ENCODE measurements at regions not wholly inside any gene's neighbourhood (a gene's known extent, or its start where the extent isn't known, plus 50 kb on each side); places are given as distances from the start of the nearest gene placed in this dataset.
A peak's percentile ranks its signal among the peaks of the same experiment; 100 is the strongest.

- Histone ChIP-seq H3K27ac (ENCODE audit: low read depth in 1 of 2, low read length in 1 of 2) (no peak overlapping the region), H3K36me3 (ENCODE audit: control insufficient read depth in 2 of 2, insufficient read depth in 2 of 2, low read length in 1 of 2) (no peaks in the 10 kb centered on the region), H3K9me3 (ENCODE audit: control insufficient read depth in 2 of 2, insufficient read depth in 1 of 2, low read length in 1 of 2) (no peaks in the 10 kb centered on the region), H3K27me3 (ENCODE audit: control insufficient read depth in 2 of 2, insufficient read depth in 1 of 2, low read length in 1 of 2) (no peaks in the 10 kb centered on the region), H3K4me1 (ENCODE audit: control insufficient read depth in 2 of 2, insufficient read depth in 2 of 2, low read length in 2 of 2) (peaks cover 9 to 12% of the 10 kb centered on the region in 2 donors), H3K4me3 (ENCODE audit: low read length in 2 of 2) (no peak overlapping the region)
- no peak for DNase-seq (ENCODE audit: low read depth in 6 of 9, low spot score in 9 of 9)
- WGBS = 98% methylated on average over 10 of the region's 10 CpGs
Observed at GRCh38 chr2:8317418-8317817, 364.4 kb upstream of the ID2 start.

- H3K27ac ChIP-seq (ENCODE audit: low read depth in 1 of 2, low read length in 1 of 2) = no peak overlapping the region
- no peak for DNase-seq (ENCODE audit: low read depth in 6 of 9, low spot score in 9 of 9)
- 64% methylated on average over 2 of the region's 2 CpGs for WGBS
- H3K9me3 ChIP-seq (ENCODE audit: control insufficient read depth in 2 of 2, insufficient read depth in 1 of 2, low read length in 1 of 2) = no peaks in the 10 kb centered on the region
- no peak overlapping the region for H3K4me3 ChIP-seq (ENCODE audit: low read length in 2 of 2)
- no peaks in the 10 kb centered on the region for H3K27me3 ChIP-seq (ENCODE audit: control insufficient read depth in 2 of 2, insufficient read depth in 1 of 2, low read length in 1 of 2)
- H3K36me3 ChIP-seq (ENCODE audit: control insufficient read depth in 2 of 2, insufficient read depth in 2 of 2, low read length in 1 of 2) = no peaks in the 10 kb centered on the region
- peaks cover 3 to 7% of the 10 kb centered on the region in 2 donors for H3K4me1 ChIP-seq (ENCODE audit: control insufficient read depth in 2 of 2, insufficient read depth in 2 of 2, low read length in 2 of 2)
Observed at GRCh38 chr2:8319219-8319618, 362.6 kb upstream of the ID2 start.

DNA sequence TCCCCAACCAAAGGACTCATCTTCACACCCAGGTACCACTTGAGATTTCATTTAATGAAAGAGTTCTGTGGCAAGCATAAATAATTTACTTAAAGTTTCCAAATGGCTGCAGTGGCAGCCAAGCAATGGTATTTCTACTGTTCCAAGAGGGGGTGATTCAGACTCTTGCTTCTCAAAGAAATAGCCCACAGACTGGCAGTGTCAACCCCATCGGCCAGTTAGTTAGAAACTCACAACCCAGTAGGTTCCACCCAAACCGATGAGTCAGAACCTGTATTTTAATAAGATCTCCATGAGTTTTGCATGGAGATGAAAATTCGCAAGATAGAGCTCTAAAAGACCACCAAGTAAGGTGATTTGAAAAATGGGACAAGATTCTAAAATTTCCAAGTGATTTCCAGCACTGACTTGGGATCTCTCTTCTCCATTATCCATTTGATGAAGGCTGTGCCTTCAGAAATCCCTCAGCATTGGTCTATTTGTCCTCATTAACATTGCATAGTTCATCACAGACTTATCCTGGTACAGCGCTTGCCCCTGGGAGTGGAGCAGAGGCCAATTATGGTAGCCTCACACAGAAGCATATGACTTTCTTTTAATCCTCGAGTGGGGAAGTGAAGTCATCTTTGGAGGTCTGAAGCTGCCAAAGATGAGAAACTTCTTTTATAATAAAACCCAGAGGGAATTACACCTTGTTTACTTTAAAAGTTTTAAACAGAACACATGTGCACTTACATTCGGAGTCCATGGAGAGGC, 361.4 kb upstream of the ID2 start:
- Histone ChIP-seq H3K9me3 (ENCODE audit: control insufficient read depth in 2 of 2, insufficient read depth in 1 of 2, low read length in 1 of 2) (no peaks in the 10 kb centered on the region), H3K36me3 (ENCODE audit: control insufficient read depth in 2 of 2, insufficient read depth in 2 of 2, low read length in 1 of 2) (no peaks in the 10 kb centered on the region), H3K4me3 (ENCODE audit: low read length in 2 of 2) (no peak overlapping the region), H3K27me3 (ENCODE audit: control insufficient read depth in 2 of 2, insufficient read depth in 1 of 2, low read length in 1 of 2) (no peaks in the 10 kb centered on the region), H3K27ac (ENCODE audit: low read depth in 1 of 2, low read length in 1 of 2) (no peak overlapping the region), H3K4me1 (ENCODE audit: control insufficient read depth in 2 of 2, insufficient read depth in 2 of 2, low read length in 2 of 2) (peaks cover 10 to 19% of the 10 kb centered on the region in 2 donors)
- DNase-seq (ENCODE audit: low read depth in 6 of 9, low spot score in 9 of 9) = no peak
- WGBS = 97% methylated on average over 6 of the region's 6 CpGs

- Histone ChIP-seq H3K4me1 (ENCODE audit: control insufficient read depth in 2 of 2, insufficient read depth in 2 of 2, low read length in 2 of 2) (peaks cover 10 to 39% of the 10 kb centered on the region in 2 donors), H3K27me3 (ENCODE audit: control insufficient read depth in 2 of 2, insufficient read depth in 1 of 2, low read length in 1 of 2) (no peaks in the 10 kb centered on the region)
Observed at GRCh38 chr2:8322634-8323033, 359.2 kb upstream of the ID2 start.

DNA sequence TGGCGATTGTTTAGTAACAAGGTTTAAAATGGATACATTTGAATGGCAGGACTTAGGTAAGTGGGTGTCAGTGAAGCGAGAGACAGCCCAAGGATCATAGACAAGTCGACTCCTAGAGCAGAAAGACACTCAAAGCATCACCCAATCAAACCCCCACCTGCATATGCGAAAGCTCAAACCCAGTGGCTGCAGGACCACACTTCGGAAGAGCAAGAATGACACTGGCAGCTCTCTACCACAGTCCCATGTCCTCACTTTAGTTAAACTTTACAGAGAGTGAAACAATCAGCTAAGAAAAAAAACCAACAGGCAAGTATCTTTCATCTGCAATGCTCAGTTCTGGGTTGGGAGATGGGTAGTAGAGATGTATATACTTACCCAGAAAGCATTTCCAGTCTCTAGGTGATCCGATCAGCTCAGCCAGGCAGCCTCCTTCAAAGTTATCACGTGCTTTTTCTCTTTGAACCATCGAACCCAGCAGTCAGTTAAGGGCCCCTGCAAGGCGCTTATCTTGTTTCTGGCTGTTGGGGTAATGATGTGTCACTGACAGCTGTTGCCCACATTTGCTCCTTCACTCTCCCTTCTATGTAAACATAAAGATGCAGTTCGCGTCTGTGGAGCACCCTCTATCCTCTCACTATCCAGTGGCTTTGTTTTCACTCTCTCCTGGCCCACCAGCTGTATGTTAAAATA, 357.5 kb upstream of the ID2 start:
- H3K4me1 ChIP-seq (ENCODE audit: control insufficient read depth in 2 of 2, insufficient read depth in 2 of 2, low read length in 2 of 2) = peaks cover 10 to 55% of the 10 kb centered on the region in 2 donors
- H3K4me3 ChIP-seq (ENCODE audit: low read length in 2 of 2) = peak overlapping the region in 1 of 2 donors; percentile 0
- no peaks in the 10 kb centered on the region for H3K27me3 ChIP-seq (ENCODE audit: control insufficient read depth in 2 of 2, insufficient read depth in 1 of 2, low read length in 1 of 2)
- H3K36me3 ChIP-seq (ENCODE audit: control insufficient read depth in 2 of 2, insufficient read depth in 2 of 2, low read length in 1 of 2) = no peaks in the 10 kb centered on the region
- peak overlapping the region; percentile 3 to 89 for H3K27ac ChIP-seq (ENCODE audit: low read depth in 1 of 2, low read length in 1 of 2)
- DNase-seq (ENCODE audit: low read depth in 6 of 9, low spot score in 9 of 9) = peak; percentile 55 to 94 (median 83)
- 36% methylated on average over 11 of the region's 11 CpGs for WGBS
- peaks cover 0 to 6% of the 10 kb centered on the region in 2 donors for H3K9me3 ChIP-seq (ENCODE audit: control insufficient read depth in 2 of 2, insufficient read depth in 1 of 2, low read length in 1 of 2)

More at GRCh38 chr2:8322634-8323033, 359.2 kb upstream of the ID2 start:
- Histone ChIP-seq H3K27ac (ENCODE audit: low read depth in 1 of 2, low read length in 1 of 2) (no peak overlapping the region), H3K36me3 (ENCODE audit: control insufficient read depth in 2 of 2, insufficient read depth in 2 of 2, low read length in 1 of 2) (no peaks in the 10 kb centered on the region), H3K4me3 (ENCODE audit: low read length in 2 of 2) (no peak overlapping the region), H3K9me3 (ENCODE audit: control insufficient read depth in 2 of 2, insufficient read depth in 1 of 2, low read length in 1 of 2) (no peaks in the 10 kb centered on the region)
- WGBS = 97% methylated on average over 4 of the region's 4 CpGs
- DNase-seq (ENCODE audit: low read depth in 6 of 9, low spot score in 9 of 9) = no peak

- Histone ChIP-seq H3K4me3 (ENCODE audit: low read length in 2 of 2) (peak overlapping the region in 1 of 2 donors; percentile 0), H3K27ac (ENCODE audit: low read depth in 1 of 2, low read length in 1 of 2) (peak overlapping the region in 1 of 2 donors; percentile 89), H3K27me3 (ENCODE audit: control insufficient read depth in 2 of 2, insufficient read depth in 1 of 2, low read length in 1 of 2) (no peaks in the 10 kb centered on the region), H3K9me3 (ENCODE audit: control insufficient read depth in 2 of 2, insufficient read depth in 1 of 2, low read length in 1 of 2) (peaks cover 0 to 6% of the 10 kb centered on the region in 2 donors), H3K36me3 (ENCODE audit: control insufficient read depth in 2 of 2, insufficient read depth in 2 of 2, low read length in 1 of 2) (no peaks in the 10 kb centered on the region), H3K4me1 (ENCODE audit: control insufficient read depth in 2 of 2, insufficient read depth in 2 of 2, low read length in 2 of 2) (peaks cover 10 to 59% of the 10 kb centered on the region in 2 donors)
- DNase-seq (ENCODE audit: low read depth in 6 of 9, low spot score in 9 of 9) = peak in 1 of 9 donors; percentile 57
- WGBS = 90% methylated on average over 5 of the region's 5 CpGs
Observed at GRCh38 chr2:8324901-8325300, 357.0 kb upstream of the ID2 start.

DNA sequence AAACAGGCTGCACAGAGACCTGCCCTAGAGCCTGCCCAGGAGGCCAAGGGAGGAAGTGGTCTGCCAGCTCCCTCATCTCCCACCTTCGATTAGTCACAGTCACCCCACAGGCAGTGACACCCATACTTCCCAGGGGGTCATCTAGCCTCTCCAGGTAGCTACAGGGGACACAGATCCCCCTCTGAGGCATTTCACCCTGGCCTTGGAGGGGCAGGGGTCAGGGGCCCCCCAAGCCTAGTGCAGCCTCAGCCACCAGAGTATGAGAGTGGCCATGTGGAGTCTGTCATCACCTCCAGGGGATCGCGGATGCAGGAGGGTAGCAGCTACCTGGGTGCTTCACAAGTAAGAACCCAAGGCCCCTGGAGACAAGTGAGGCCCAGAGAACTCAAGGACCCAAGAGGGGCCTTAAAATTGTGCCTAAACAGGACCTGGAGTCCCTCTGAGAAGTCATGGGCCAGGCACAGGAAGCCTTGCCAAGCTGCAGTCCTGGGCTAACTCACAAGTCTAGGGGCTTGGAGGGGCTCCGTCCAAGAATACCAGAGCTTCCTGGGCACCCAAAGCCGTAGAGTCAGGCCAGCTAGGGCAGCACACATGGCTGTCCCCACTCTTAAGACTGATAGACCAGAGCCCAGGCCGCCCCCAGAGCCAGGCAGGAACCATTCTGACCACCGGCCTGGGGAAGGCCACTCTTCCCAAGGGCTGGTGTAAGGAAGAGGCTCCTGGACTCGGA, 354.3 kb upstream of the ID2 start:
- peaks cover 10 to 83% of the 10 kb centered on the region in 2 donors for H3K4me1 ChIP-seq (ENCODE audit: control insufficient read depth in 2 of 2, insufficient read depth in 2 of 2, low read length in 2 of 2)
- H3K27me3 ChIP-seq (ENCODE audit: control insufficient read depth in 2 of 2, insufficient read depth in 1 of 2, low read length in 1 of 2) = no peaks in the 10 kb centered on the region
- no peak overlapping the region for H3K4me3 ChIP-seq (ENCODE audit: low read length in 2 of 2)
- H3K27ac ChIP-seq (ENCODE audit: low read depth in 1 of 2, low read length in 1 of 2) = no peak overlapping the region
- H3K9me3 ChIP-seq (ENCODE audit: control insufficient read depth in 2 of 2, insufficient read depth in 1 of 2, low read length in 1 of 2) = peaks cover 0 to 6% of the 10 kb centered on the region in 2 donors
- WGBS = 91% methylated on average over 8 of the region's 8 CpGs
- H3K36me3 ChIP-seq (ENCODE audit: control insufficient read depth in 2 of 2, insufficient read depth in 2 of 2, low read length in 1 of 2) = no peaks in the 10 kb centered on the region
- DNase-seq (ENCODE audit: low read depth in 6 of 9, low spot score in 9 of 9) = no peak

- Histone ChIP-seq H3K9me3 (ENCODE audit: control insufficient read depth in 2 of 2, insufficient read depth in 1 of 2, low read length in 1 of 2) (peaks cover 0 to 6% of the 10 kb centered on the region in 2 donors), H3K4me1 (ENCODE audit: control insufficient read depth in 2 of 2, insufficient read depth in 2 of 2, low read length in 2 of 2) (peaks cover 10 to 82% of the 10 kb centered on the region in 2 donors), H3K27me3 (ENCODE audit: control insufficient read depth in 2 of 2, insufficient read depth in 1 of 2, low read length in 1 of 2) (no peaks in the 10 kb centered on the region), H3K36me3 (ENCODE audit: control insufficient read depth in 2 of 2, insufficient read depth in 2 of 2, low read length in 1 of 2) (no peaks in the 10 kb centered on the region), H3K27ac (ENCODE audit: low read depth in 1 of 2, low read length in 1 of 2) (no peak overlapping the region), H3K4me3 (ENCODE audit: low read length in 2 of 2) (no peak overlapping the region)
- no peak for DNase-seq (ENCODE audit: low read depth in 6 of 9, low spot score in 9 of 9)
- WGBS = 67% methylated on average over 4 of the region's 4 CpGs
Observed at GRCh38 chr2:8328217-8328616, 353.6 kb upstream of the ID2 start.
